HG03039 (cell line): ENCODE measurements at regions not wholly inside any gene's neighbourhood (a gene's known extent, or its start where the extent isn't known, plus 50 kb on each side); places are given as distances from the start of the nearest gene placed in this dataset.

ENCODE experiments used
- ATAC-seq: cut with Tn5 transposase; IDR thresholded peaks from one replicate; pipeline ENCODE4 v1.9.1; 2021; ENCODE audit warnings: mild to moderate bottlenecking, moderate library complexity; ENCODE audit not compliant: unreplicated experiment

DNA sequence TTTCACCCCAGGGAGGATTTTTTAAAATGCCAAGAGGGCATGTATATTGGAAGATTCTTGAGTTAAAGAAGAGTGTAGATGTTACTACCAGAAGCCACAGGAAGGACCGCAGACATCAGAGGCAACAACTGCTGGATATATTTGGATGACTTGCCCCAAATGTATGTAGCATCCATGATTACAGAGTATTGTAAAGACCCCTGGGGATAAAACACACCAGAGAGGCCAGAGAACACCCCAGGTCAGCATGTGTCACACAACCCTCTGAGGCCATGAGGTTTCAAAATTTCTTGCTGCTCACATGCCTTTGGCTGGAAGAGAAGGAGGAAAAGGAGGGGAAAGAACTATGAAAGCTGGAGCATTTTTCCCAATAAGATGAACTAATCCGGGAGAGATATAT lies 108.0 kb upstream of the LSM8 start:
- no peak for ATAC-seq

DNA sequence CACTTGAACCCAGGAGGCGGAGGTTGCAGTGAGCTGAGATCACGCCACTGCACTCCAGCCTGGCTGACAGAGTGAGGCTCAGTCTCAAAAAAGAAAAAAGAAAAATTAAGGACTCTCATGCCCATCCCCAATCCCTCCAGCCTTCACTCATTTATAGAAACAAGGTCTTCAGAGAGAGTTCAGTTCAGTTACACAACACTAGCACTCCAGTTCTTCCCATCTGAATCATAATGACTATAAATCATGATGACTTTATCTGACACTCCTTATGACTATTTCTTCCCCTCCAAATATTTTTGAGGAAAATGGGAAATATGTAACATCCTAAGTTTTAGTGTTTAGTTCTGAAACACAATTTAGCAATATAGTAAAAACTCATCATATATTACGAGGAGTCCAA lies 107.4 kb upstream of the LSM8 start:
- no peak for ATAC-seq

DNA sequence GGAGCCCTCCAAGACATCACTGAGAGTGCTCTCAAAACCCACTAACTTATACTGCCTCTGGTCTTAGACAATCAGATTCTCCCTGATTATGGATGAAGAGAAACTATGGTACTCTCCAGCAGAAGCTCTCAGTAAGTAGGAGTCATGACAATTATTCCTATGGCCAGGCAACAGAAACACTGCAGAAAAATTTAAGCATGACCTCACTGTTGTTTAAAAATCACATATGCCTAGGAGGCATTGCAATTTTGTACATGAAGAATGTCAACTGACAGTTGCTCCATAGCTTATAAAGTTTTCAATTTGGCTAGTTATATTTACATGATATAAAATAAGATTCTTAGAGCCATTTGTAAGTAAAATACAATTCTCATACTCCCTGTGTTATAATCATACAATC lies 105.9 kb upstream of the LSM8 start:
- ATAC-seq: no peak

DNA sequence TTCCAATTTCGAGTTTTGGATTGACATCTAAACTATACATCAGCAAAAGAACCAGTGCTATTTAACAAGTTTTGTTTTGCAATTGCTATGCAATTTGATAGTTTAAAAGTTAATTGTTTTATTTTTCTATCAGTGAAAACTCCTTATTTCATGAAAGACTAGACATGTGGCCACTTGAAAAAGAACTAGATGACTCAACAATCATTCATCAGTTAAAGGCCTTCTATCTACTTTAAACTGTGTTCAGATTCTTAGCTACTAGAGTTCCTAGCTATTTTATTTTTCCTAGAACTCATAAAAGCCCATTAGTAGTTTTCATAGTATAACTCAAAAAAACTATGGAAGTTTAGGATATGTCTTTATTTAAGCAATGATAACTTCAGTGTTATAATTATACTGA lies 104.6 kb upstream of the LSM8 start:
- ATAC-seq: no peak

DNA sequence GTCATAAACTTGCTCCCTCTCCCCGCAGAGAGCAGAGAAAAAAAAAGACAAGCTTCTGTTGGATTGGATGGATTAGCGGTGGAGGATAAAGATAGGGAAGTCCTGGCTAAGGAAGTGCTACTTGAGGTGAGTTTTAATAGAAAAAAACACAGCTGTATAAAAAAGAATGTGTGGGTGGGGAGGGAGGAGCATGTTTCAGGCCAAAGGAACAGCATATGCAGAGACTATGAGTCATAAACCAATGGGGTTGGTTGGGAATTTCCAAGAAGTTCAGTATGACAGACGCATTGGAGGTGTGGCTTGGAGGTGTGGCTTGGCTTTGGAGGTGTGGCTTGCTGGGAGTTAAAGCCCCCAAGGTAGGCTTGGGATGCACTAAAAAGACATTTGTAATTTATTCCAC lies 103.0 kb upstream of the LSM8 start:
- peak; percentile 98 for ATAC-seq

DNA sequence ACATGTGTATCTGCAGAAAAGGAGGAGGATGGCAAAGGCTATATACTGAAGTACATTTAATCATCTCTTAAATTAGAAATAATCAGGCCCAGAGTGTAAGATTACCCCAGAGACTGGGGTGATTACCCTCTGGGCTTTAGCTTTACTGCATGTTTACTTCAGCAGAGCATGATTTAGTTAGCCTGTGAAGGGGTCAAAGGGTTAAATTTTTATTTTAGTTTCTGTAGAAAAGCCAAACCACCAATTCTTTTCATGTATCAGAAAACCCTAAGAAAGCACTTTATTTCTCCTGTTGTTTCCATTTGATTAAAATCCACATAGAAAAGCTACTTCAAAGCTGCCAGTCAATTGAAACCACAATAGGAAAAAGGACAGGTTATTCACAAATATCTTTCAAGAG lies 101.5 kb upstream of the LSM8 start:
- no peak for ATAC-seq

DNA sequence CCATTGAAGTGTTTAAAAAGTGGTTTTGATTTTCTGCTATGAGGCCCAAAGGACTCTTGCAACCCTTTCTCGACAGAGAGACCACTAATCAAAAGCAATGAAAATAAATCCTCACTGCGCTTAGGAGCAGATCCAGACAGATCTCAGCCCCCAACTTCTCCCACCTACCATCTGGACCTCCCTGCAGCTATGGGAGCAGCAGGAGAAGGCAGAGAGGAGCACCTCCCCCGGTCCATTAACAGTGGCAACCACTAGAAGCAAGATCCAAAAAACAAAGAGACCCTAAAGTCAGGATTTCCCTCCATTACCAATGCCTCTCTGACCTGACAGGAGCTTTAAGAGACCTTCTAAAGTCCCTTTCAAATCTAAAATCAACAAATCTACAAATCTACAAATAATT lies 99.0 kb upstream of the LSM8 start:
- no peak for ATAC-seq

DNA sequence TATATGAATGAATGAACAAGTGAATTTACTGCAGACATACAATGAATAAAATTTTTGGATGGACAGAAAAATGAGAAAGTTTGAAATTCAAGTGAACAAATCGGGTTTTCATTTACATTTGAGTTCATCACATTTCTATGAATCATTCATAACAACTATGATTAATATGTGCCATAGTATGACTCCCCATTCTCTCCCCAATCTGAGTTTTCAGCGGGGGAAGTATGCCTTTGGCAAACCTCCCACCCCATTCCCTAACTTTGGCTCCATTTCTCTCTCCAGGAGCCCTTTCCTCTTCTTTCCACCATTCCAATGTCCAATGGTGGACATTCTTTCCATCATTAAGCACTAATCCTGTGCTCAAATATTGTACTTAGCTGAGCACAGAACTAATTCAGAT lies 96.8 kb upstream of the LSM8 start:
- ATAC-seq: no peak

DNA sequence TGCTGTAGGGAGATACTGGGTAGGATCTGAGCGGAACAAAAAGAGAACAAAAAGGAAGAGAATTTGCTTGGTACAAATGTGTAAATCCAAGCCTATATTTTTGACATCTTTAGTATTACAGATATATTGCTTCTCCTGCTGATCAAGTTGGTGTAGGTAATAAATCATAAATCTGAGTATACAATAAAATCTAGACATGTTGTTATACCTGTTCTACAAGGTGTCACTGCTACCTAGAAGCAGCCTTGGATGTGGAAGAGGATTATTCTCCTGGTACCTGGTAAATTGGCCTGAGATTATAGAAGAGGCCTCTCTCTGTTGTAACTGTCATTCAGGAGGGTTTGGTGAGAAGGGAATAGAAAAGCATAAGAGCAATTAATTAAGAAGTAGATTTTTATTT lies 89.9 kb upstream of the LSM8 start:
- ATAC-seq: no peak

DNA sequence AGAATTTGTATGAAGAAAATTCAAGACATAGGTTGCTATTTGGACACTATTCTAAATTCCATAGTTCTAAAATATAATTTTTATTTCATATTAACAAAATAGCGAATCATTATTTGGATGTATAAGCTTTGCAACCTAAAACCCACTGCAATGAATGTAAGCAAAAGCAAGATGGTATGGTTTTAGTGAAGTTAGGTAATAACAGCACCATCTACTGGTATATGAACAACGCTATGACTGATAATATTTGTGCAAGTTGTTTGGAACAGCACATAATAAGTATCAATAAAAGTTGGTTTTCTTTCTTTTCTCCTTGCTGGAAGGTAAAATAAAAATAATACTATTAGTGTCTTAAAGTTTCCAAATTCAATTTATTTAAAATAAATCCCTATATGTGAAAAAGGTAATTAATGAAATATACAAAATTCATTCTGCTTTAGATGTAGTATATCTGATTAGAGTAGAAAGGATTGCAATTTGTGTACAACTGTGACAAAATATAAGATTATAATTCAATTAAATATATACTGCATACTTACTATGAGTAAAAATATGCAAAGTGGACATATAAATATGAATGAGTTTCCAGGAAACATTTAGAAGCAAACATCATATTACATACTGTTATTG lies 79.0 kb upstream of the LSM8 start:
- no peak for ATAC-seq

DNA sequence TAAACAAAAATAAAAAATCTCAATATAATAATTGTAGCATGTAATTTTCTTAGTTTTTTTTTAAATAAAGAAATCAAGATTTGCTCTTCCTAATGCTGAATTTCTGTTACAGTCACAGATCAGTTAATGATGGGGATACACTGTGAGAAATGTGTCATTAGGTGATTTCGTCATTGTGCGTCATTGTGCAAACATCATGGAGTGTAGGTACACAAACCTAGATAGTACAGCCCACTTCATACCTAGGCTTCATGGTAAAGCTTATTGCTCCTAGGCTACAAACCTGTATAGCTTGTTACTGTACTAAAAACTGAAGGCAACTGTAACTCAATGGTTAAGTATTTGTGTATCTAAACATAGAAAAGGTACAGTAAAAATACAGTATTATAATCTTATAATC lies 74.4 kb upstream of the LSM8 start:
- no peak for ATAC-seq

DNA sequence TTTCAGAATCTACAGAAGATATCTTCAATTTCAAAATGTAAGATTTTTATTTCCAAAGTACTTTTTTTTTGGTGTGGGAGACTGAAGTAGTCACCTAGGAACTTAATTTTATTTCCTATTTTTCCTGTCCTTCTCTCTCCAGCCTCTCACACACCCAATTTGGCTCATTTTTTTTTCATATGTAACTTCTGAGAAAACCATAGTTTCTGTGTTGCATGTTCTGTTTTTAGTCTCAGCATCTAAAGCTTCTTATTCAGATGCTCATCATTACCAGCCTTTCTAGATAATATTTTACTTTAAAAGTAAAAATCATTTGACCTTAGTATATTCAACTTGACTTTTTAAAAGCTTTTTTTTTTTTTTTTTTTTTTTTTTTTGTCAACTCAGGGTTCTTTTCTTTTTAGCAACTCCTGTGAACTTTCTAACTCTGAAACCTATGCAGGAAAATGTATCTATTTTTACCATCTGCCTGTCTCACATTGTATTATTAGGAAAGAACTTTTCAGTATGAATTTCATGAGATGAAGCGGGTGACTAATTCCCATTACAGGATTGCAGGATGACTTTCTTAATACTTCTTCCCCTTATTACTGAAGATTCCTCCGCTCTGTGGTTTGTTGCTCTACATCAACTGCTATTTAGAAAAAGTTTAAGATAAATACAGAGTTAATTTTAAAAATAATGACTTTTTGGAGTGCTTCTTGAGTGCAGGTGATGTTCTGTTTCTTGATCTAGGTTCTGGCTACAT lies 73.6 kb upstream of the LSM8 start:
- no peak for ATAC-seq

DNA sequence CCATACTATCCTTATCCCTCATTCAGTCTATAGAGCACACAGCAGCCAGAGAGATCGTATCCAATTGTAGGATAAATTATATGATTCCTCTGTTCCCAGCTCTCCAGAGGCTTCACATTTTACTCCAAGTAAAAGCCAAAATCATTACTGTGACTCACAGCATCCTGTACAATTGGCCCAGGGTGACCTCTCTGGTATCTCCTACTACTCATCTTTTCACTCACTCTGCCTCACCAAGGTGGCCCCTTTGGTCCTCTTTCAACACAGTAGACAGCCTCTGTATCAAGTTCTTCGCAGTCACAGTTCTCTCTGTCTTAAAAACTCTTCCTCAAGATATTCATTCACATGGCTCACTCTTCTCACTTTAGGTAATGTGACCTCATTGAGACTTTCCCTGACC lies 72.6 kb upstream of the LSM8 start:
- ATAC-seq: no peak

DNA sequence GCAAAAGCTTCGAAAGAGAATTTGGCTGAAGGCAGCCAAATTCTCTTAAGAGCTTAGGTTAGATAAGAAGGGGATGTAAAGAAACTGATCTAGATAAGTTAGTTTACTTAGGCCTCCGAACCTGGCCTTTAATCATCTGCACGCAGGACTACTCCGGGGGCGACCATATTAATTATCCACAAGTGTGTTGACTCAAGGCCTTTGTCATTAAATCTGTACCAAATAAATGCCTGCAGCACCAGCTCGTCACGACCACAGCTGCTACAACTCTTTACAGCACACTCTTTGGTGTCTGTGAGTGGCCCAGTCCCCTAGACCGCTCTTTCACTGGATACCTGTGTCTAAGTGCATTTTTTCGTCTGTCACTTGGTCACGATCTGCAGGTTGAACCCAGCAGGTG lies 69.8 kb upstream of the LSM8 start:
- ATAC-seq: no peak

DNA sequence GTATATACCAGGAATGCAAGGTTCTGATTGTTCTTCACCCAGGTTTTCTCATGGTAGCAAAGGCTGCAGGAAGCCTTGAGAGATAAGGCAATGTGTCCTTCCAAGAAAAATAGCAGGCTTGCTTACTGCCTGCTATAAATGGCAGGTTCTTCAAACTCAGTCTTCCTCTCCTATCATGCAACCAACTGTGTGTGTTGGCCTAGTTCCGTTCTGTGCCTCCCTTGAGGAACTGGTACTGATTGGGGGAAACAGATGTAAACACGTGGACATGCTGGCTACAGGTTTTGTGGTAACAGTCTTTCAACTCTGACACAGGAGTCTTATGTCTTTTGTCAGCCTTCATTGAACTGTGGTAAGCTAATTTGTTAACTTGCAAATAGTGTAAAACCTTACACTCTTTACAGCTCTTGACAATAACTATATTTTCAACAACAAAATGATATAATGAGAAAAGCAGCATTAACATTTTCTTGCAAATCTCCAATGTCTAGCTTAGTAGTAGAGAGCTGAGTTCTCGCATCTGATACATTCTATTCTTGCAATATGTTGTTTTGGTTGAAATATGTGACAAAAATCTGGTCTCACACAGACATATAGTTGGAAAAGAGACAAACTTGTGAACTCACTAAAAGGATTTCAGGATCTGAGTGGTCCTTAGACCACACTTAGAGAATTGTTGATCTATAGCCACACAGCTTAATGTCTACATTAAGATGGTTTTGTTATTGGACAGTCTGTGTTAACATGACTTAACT lies 54.7 kb upstream of the LSM8 start:
- ATAC-seq: no peak

DNA sequence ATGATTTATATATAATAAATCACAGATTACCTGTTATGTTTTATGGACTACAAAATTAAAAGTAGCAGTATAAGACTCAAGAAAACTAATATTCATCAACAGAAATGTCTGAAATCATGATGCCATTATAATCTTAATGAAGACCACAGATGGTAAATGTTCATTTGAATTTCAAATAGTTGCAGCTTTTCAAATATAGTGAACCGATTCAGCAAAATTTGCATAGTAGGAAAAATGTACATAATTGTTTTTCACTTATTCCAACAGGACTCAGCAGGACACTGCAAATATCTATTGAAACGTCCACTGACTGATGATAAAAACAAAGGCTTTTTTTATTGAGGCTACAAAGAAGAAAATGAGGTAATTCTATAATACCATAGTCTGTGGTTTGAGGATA lies 51.2 kb upstream of the LSM8 start:
- no peak for ATAC-seq
